H1 (cell line): ENCODE measurements at regions not wholly inside any gene's neighbourhood (a gene's known extent, or its start where the extent isn't known, plus 50 kb on each side); places are given as distances from the start of the nearest gene placed in this dataset.

Experiments
- CTCF ChIA-PET: fragments of 300-600 bp; sonication (Branson Sonifier 250); formaldehyde crosslinking; loops from one replicate; lab custom pipeline; 2021; ENCODE audit not compliant: partially characterized antibody; lab: Charles Lee
- POLR2A ChIA-PET: fragments of 300-600 bp; sonication (Branson Sonifier 250); formaldehyde crosslinking; loops from one replicate; lab custom pipeline; 2021; ENCODE audit warnings: inconsistent platforms; ENCODE audit not compliant: partially characterized antibody; lab: Charles Lee
- DNase-seq, 2 experiments: peaks; one replicate each; pipeline versions ENCODE4 v3.0.0 to v3.0.0-alpha.2; 2010 to 2022; ENCODE audit warnings: low spot score in 2 of 2, low read depth in 1 of 2, mixed read lengths in 1 of 2
- FAIRE-seq: peaks from 2 replicates; lab custom pipeline; 2011; peaks lifted over from hg19 to GRCh38; lab: Jason Lieb, UNC
- H2AFZ ChIP-seq: 2 replicates; pipeline ENCODE4 v1.8.1; 2012; ENCODE audit warnings: low read length, inconsistent platforms
- H2AK5ac ChIP-seq: 2 replicates; pipeline ENCODE4 v1.6.1; 2013; ENCODE audit warnings: low read depth, low read length
- H2BK120ac ChIP-seq: replicated peaks from 2 replicates; pipeline ENCODE3; 2013; ENCODE audit warnings: low read depth, low read length, inconsistent platforms
- H2BK12ac ChIP-seq: 2 replicates; pipeline ENCODE4 v1.6.1; 2013; ENCODE audit warnings: low read depth, low read length
- H2BK15ac ChIP-seq: 2 replicates; pipeline ENCODE4 v1.6.1; 2013; ENCODE audit warnings: low read length
- H2BK20ac ChIP-seq: 2 replicates; pipeline ENCODE4 v1.6.1; 2013; ENCODE audit warnings: low read length
- H2BK5ac ChIP-seq: 2 replicates; pipeline ENCODE4 v1.6.1; 2013; ENCODE audit warnings: low read depth, low read length
- H3K14ac ChIP-seq: 2 replicates; pipeline ENCODE4 v1.6.1; 2013; ENCODE audit warnings: inconsistent platforms; ENCODE audit not compliant: insufficient read length
- H3K18ac ChIP-seq: 2 replicates; pipeline ENCODE4 v1.6.1; 2013; ENCODE audit warnings: low read length; ENCODE audit errors: extremely low read depth
- H3K23ac ChIP-seq: 2 replicates; pipeline ENCODE4 v1.6.1; 2013; ENCODE audit warnings: inconsistent platforms; ENCODE audit not compliant: insufficient read length
- H3K23me2 ChIP-seq: 2 replicates; pipeline ENCODE4 v1.6.1; 2013; ENCODE audit warnings: low read depth, low read length
- H3K27ac ChIP-seq: 2 replicates; pipeline ENCODE4 v1.6.1; 2011; ENCODE audit warnings: low read depth, low read length, inconsistent platforms
- H3K27me3 ChIP-seq, 4 experiments: replicated peaks in 1 of 4; 1 replicate in 1 of 4; 2 replicates in 3 of 4; pipeline versions ENCODE4 v1.6.1 to v1.8.1; 2011 to 2013; ENCODE audit warnings: low read length in 3 of 4, mild to moderate bottlenecking in 3 of 4, inconsistent platforms in 2 of 4, mixed read lengths in 2 of 4, moderate library complexity in 1 of 4; ENCODE audit not compliant: control insufficient read depth in 3 of 4, insufficient read depth in 3 of 4; ENCODE audit errors: extremely low read depth in 1 of 4
- H3K36me3 ChIP-seq, 4 experiments: 2 replicates each; pipeline versions ENCODE4 v1.6.1 to v1.8.1; 2011 to 2013; ENCODE audit warnings: mild to moderate bottlenecking in 4 of 4, low read length in 3 of 4, moderate library complexity in 2 of 4, control low read depth in 1 of 4, inconsistent platforms in 1 of 4; ENCODE audit not compliant: insufficient read depth in 4 of 4, control insufficient read depth in 2 of 4
- H3K4ac ChIP-seq: replicated peaks from 2 replicates; pipeline ENCODE3; 2013; ENCODE audit warnings: low read length, low read depth, mixed read lengths, inconsistent platforms; ENCODE audit not compliant: insufficient read length
- H3K4me1 ChIP-seq, 4 experiments: replicated peaks in 1 of 4; 1 replicate in 1 of 4; 2 replicates in 3 of 4; pipeline versions ENCODE4 v1.6.1 to v1.8.1; 2011 to 2013; ENCODE audit warnings: low read length in 3 of 4, inconsistent platforms in 2 of 4, mixed read lengths in 1 of 4; ENCODE audit not compliant: insufficient read depth in 4 of 4, control insufficient read depth in 3 of 4
- H3K4me2 ChIP-seq, 2 experiments: 2 replicates each; pipeline versions ENCODE4 v1.6.1 to v1.8.1; 2011 to 2013; ENCODE audit warnings: low read depth in 2 of 2, low read length in 2 of 2, control low read depth in 1 of 2, inconsistent platforms in 1 of 2, mild to moderate bottlenecking in 1 of 2; ENCODE audit not compliant: insufficient read depth in 1 of 2
- H3K4me3 ChIP-seq, 4 experiments: fragments of 200-600, 300-600 bp in 1 of 4; sonication (generic), shearing (Covaris generic), sonication (Bioruptor Twin) in 1 of 4; 2 replicates each; pipeline versions ENCODE4 v1.5.1 to v1.8.1; 2011 to 2016; ENCODE audit warnings: low read length in 4 of 4, low read depth in 3 of 4, control low read depth in 2 of 4, inconsistent platforms in 2 of 4, mild to moderate bottlenecking in 2 of 4, mixed read lengths in 1 of 4, moderate library complexity in 1 of 4; ENCODE audit not compliant: insufficient read depth in 2 of 4; ENCODE audit errors: extremely low read depth in 1 of 4
- H3K56ac ChIP-seq: replicated peaks from 2 replicates; pipeline ENCODE3; 2013; ENCODE audit warnings: low read depth, mild to moderate bottlenecking, mixed read lengths, low read length, inconsistent platforms; ENCODE audit not compliant: insufficient read length
- H3K79me1 ChIP-seq: 2 replicates; pipeline ENCODE4 v1.6.1; 2013; ENCODE audit warnings: low read depth, low read length, control low read depth
- H3K79me2 ChIP-seq, 2 experiments: 2 replicates each; pipeline versions ENCODE4 v1.6.1 to v1.8.1; 2012 to 2013; ENCODE audit warnings: low read length in 2 of 2, mild to moderate bottlenecking in 2 of 2, inconsistent platforms in 1 of 2; ENCODE audit not compliant: insufficient read depth in 2 of 2, control insufficient read depth in 1 of 2
- H3K9ac ChIP-seq, 4 experiments: replicated peaks in 1 of 4; 1 replicate in 1 of 4; 2 replicates in 3 of 4; pipeline versions ENCODE4 v1.6.1 to v1.8.1; 2011 to 2013; ENCODE audit warnings: low read depth in 3 of 4, low read length in 3 of 4, control low read depth in 2 of 4, mild to moderate bottlenecking in 2 of 4, moderate library complexity in 2 of 4, inconsistent platforms in 1 of 4; ENCODE audit errors: extremely low read depth in 1 of 4
- H3K9me3 ChIP-seq, 2 experiments: 2 replicates each; pipeline versions ENCODE4 v1.6.1 to v1.8.1; 2012 to 2013; ENCODE audit warnings: mild to moderate bottlenecking in 2 of 2, moderate library complexity in 2 of 2, control low read depth in 1 of 2, inconsistent platforms in 1 of 2, low read depth in 1 of 2, low read length in 1 of 2, mixed read lengths in 1 of 2; ENCODE audit not compliant: insufficient read depth in 2 of 2
- H4K20me1 ChIP-seq, 2 experiments: replicated peaks in 1 of 2; 2 replicates each; pipeline versions ENCODE3 to v1.8.1; 2011 to 2013; ENCODE audit warnings: inconsistent platforms in 2 of 2, low read length in 2 of 2, mild to moderate bottlenecking in 1 of 2; ENCODE audit not compliant: insufficient read depth in 2 of 2, control insufficient read depth in 1 of 2
- H4K5ac ChIP-seq: 2 replicates; pipeline ENCODE4 v1.6.1; 2013; ENCODE audit warnings: low read length, low read depth, mixed read lengths, inconsistent platforms; ENCODE audit not compliant: insufficient read length
- H4K8ac ChIP-seq: 2 replicates; pipeline ENCODE4 v1.8.0; 2013; ENCODE audit warnings: mild to moderate bottlenecking, moderate library complexity, low read length, inconsistent platforms; ENCODE audit not compliant: insufficient read depth; ENCODE audit errors: extremely low read depth
- H4K91ac ChIP-seq: replicated peaks from 2 replicates; pipeline ENCODE3; 2013; ENCODE audit warnings: low read length, mixed read lengths, inconsistent platforms; ENCODE audit not compliant: insufficient read length
- CTBP2 ChIP-seq: IDR thresholded peaks from 2 replicates; pipeline ENCODE4 v1.7.0; 2011; ENCODE audit warnings: borderline replicate concordance, mild to moderate bottlenecking, moderate library complexity, mixed read lengths, low read length; ENCODE audit not compliant: insufficient read depth, insufficient read length
- CTCF ChIP-seq, 3 experiments: IDR thresholded peaks; 1 replicate in 2 of 3; 2 replicates in 1 of 3; pipeline versions ENCODE4 v1.5.1 to v1.6.1; 2011; ENCODE audit warnings: low read length in 3 of 3, mild to moderate bottlenecking in 3 of 3, inconsistent platforms in 2 of 3, low read depth in 1 of 3, moderate library complexity in 1 of 3; ENCODE audit not compliant: insufficient read depth in 1 of 3; ENCODE audit errors: control extremely low read depth in 1 of 3
- POLR2A ChIP-seq, 2 experiments: IDR thresholded peaks; 1 replicate in 1 of 2; 2 replicates in 1 of 2; pipeline ENCODE4 v1.6.1; 2011; ENCODE audit warnings: low read depth in 2 of 2, low read length in 2 of 2, mild to moderate bottlenecking in 2 of 2; ENCODE audit errors: control extremely low read depth in 1 of 2
- WGBS, 2 experiments: shearing (Covaris generic) in 1 of 2; methylation state at CpG; one replicate each; pipeline versions ENCODE4 v1.1.6 to v1.1.7; 2013 to 2015; ENCODE audit warnings: low lambda C conversion rate in 2 of 2, mixed read lengths in 2 of 2, inconsistent platforms in 1 of 2, low coverage in 1 of 2, missing lambda C conversion rate in 1 of 2; ENCODE audit not compliant: insufficient replicate concordance in 2 of 2, insufficient coverage in 1 of 2, insufficient read length in 1 of 2; ENCODE audit errors: extremely low coverage in 1 of 2, missing lambda C conversion rate in 1 of 2; 5-methylcytosine and 5-hydroxymethylcytosine counted together

- no peaks in the 10 kb centered on the region for H3K79me1 ChIP-seq
- DNase-seq (no peak), FAIRE-seq (no peak)
- H4K8ac ChIP-seq, result no peak overlapping the region
- 60% methylated on average over 2 of the region's 2 CpGs; no CpG with 5 or more reads in 1 of the 2 experiments for WGBS, 2 experiments
- no peak overlapping the region for H3K14ac ChIP-seq
- H3K27me3 ChIP-seq, result no peaks in the 10 kb centered on the region
- H2BK12ac ChIP-seq, result no peak overlapping the region
- no peak overlapping the region for H3K56ac ChIP-seq
- ChIA-PET POLR2A (no interaction called here), CTCF (no interaction called here)
- no peaks in the 10 kb centered on the region for H3K4me1 ChIP-seq
- no peak overlapping the region for H3K27ac ChIP-seq
- no peak overlapping the region for H3K9ac ChIP-seq
- no peak overlapping the region for H2BK15ac ChIP-seq
- H2BK5ac ChIP-seq, result no peak overlapping the region
- H4K91ac ChIP-seq, result no peak overlapping the region
- no peak overlapping the region for H2BK20ac ChIP-seq
- no peaks in the 10 kb centered on the region for H3K23me2 ChIP-seq
- H2AK5ac ChIP-seq, result no peak overlapping the region
- no peak overlapping the region for H3K4me3 ChIP-seq
- no peak overlapping the region for H4K5ac ChIP-seq
- no peaks in the 10 kb centered on the region; a peak in 1 of 4 replicates for H3K9me3 ChIP-seq
- no peak overlapping the region for H2BK120ac ChIP-seq
- H3K79me2 ChIP-seq, result no peaks in the 10 kb centered on the region
- H3K36me3 ChIP-seq, result no peaks in the 10 kb centered on the region
- H4K20me1 ChIP-seq, result no peaks in the 10 kb centered on the region
- no peak overlapping the region for H3K4ac ChIP-seq
- H3K18ac ChIP-seq, result no peak overlapping the region
- H2AFZ ChIP-seq, result peak overlapping the region; percentile 22; the same call in 1 of the 2 replicates
- no peak overlapping the region for H3K4me2 ChIP-seq
- TF ChIP-seq CTBP2 (no peak), CTCF (IDR thresholded peaks at IDR 0.05; ENCODE audit: control extremely low read depth in 1 of 3, insufficient read depth in 1 of 3, low read depth in 1 of 3, low read length in 3 of 3) (peak in 1 of 3 experiments; percentile 3; a peak in 1 of 4 replicates), POLR2A (IDR thresholded peaks at IDR 0.05; ENCODE audit: control extremely low read depth in 1 of 2, low read depth in 2 of 2, low read length in 2 of 2) (no peak)
- no peak overlapping the region for H3K23ac ChIP-seq
Observed at GRCh38 chr1:188355082-188355481, 1526.3 kb downstream of the PLA2G4A start.
